GM13977 (cell line): ENCODE measurements at regions not wholly inside any gene's neighbourhood (a gene's known extent, or its start where the extent isn't known, plus 50 kb on each side); places are given as distances from the start of the nearest gene placed in this dataset.

ENCODE experiments used
- DNase-seq: peaks from one replicate; pipeline ENCODE4 v3.0.0; 2012; ENCODE audit warnings: low spot score
- in situ Hi-C: fragments of 300-500 bp; cut with MboI; formaldehyde crosslinking; loops from one replicate; pipeline ENCODE4 v1.12.0; 2022; ENCODE audit warnings: low sequenced_read_pairs, low pct_unique_long_range_greater_than_20kb, mixed read lengths, inconsistent platforms; ENCODE audit not compliant: unreplicated experiment
- TF ChIP-seq, protein P1 (sequence below): IDR thresholded peaks from 2 replicates; pipeline ENCODE4 v1.5.1; 2012; ENCODE audit warnings: mild to moderate bottlenecking, control low read depth; ENCODE audit not compliant: insufficient read depth; ENCODE audit errors: extremely low read depth, missing control alignments

DNA sequence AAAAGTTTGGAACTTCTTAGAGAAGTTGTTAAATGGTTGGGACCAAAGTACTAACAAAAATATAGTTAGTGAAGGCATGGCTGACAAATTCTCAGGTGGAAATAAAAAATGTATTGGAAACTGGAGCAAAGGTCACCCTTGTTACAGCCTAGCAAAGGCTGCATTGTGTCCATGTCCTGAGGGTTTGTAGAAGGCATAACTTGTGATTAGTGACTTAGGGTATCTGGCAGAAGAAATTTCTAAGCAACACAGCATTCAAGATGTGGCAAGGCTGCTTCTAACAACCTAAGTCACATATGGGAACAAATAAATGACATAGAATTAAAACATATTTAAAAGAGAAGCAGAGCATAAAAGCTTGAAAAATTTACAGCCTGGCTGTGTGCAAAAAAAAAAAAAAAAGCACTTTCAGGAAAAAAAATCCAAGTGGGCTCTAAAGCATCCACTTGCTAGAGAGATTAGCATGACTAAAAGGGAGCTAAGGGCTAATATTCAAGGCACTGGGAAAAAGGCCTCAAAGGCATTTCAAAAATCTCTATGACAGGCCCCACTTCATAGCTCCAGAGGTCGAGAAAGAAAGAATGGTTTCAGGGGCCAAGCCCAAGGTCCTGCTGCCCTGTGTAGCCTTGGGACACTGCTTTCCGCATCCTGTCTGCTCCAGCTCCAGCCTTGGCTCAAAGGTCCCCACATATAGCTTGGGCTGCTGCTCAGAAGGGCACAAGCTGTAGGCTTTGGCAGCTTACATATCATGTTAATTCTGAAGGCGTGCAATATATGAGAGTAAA lies 453.2 kb upstream of the PTCHD4 start:
- TF ChIP-seq, protein P1, sequence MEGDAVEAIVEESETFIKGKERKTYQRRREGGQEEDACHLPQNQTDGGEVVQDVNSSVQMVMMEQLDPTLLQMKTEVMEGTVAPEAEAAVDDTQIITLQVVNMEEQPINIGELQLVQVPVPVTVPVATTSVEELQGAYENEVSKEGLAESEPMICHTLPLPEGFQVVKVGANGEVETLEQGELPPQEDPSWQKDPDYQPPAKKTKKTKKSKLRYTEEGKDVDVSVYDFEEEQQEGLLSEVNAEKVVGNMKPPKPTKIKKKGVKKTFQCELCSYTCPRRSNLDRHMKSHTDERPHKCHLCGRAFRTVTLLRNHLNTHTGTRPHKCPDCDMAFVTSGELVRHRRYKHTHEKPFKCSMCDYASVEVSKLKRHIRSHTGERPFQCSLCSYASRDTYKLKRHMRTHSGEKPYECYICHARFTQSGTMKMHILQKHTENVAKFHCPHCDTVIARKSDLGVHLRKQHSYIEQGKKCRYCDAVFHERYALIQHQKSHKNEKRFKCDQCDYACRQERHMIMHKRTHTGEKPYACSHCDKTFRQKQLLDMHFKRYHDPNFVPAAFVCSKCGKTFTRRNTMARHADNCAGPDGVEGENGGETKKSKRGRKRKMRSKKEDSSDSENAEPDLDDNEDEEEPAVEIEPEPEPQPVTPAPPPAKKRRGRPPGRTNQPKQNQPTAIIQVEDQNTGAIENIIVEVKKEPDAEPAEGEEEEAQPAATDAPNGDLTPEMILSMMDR = no peak
- in situ Hi-C loops = no loop called here

DNA sequence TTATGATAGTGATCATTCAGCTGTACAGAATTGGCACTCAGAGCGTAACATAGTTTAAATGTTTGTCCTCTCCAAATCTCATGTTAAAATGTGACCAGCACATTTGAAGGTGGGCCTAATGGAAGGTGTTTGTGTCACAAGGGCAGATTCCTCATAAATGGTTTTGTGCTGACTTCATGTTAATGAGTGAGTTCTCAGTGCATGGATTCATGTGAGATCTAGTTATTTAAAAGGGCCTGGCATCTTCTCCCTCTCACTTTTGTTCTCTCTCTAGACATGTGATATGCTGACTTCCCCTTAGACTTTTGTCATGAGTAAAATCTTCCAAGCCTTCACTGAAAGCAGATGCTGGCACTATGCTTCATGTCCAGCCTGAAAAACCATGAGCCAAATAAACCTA lies 452.4 kb upstream of the PTCHD4 start:
- no peak for DNase-seq
- in situ Hi-C loops = no loop called here
- TF ChIP-seq, protein P1 = no peak

More for the DNA sequence above, 453.2 kb upstream of the PTCHD4 start:
- DNase-seq = no peak

DNA sequence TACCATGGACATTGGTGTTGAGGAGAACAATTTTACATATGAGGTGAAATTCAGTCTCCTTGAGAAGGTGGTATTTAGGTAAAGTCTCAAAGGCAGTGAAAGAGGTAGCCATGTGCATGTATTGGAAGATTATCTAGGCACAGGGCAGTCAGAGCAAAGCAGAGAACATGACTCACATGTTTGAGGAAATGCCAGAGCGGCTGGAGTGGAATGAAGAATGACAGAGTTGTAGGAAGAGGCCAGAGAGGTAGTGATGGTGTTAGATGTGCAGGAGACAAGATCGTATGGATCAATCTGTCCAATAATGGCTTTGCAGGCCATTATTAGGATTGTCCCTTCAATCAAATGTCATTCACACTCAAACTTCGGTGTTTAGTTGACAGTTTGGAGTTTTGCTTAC lies 449.4 kb upstream of the PTCHD4 start:
- TF ChIP-seq, protein P1 = no peak
- DNase-seq = no peak
- in situ Hi-C loops = no loop called here

DNA sequence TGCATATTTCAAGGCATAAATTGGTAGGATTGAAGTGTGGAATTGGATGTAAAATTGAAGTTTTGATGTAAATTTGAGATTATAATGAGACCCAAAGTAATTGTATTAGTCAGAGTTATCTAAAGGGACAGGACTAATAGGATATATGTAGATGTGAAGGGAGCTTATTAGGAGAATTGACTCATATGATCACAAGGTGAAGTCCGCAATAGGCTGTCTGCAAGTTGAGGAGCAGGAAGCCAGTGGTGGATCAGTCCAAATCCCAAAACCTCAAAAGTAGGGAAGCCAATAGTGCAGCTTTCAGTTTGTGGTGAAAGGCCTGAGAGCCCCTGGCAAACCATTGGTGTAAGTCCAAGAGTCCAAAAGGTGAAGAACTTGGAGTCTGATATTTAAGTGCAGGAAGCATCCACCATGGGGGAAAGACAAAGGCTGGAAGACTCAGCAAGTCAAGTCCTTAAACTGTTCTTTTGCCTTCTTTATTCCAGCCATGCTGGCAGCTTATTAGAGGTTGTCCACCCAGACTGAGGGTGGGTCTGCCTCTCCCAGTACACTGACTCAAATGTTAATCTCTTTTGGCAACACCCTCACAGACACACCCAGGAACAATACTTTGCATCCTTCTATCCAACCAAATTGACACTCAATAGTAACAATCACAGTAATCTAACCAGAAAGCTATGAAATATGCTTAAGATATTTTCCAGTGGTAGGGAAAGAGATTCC lies 442.6 kb upstream of the PTCHD4 start:
- TF ChIP-seq, protein P1 = no peak
- no peak for DNase-seq
- in situ Hi-C loops = no loop called here

DNA sequence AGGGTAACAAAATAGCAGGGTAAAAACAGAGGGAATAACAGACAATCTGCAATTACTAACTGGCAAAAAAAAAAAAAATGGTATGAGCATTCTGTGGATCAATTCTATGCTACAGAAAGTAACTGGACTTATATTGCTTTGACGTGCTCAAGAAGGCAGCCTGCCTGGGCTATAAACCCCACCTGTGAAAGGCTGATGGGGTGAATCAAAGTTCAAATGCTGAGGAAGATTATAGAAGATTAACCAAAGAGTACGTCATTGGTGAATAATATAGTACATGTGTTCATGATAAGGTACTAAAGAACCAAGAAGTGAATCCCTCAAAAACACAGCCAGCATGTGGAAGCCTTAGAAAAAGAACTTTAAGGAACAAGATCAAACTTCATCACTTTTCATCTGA lies 441.9 kb upstream of the PTCHD4 start:
- TF ChIP-seq, protein P1 = no peak
- in situ Hi-C loops = no loop called here

DNA sequence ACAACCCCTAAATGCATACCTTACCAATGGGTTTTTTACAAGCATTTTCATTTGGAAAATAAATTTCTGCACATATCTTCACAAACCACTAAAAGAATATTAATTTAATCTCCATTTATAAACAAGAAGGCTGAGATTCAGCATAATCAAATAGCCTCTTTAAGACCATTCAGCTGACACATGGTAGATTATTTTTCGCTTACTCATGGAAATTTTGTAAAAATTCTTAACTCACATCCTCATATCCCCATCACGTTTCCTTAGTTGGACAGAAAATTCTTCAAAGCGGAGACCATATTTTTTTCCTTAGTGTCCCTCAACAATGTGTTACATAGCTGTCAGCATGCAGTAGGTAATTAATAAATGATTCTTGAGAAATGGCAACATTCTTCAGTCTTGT lies 439.6 kb upstream of the PTCHD4 start:
- TF ChIP-seq, protein P1 = no peak
- no peak for DNase-seq
- in situ Hi-C loops = no loop called here

More for the DNA sequence above, 441.9 kb upstream of the PTCHD4 start:
- no peak for DNase-seq
